ENCODE measurements at regions not wholly inside any gene's neighbourhood (a gene's known extent, or its start where the extent isn't known, plus 50 kb on each side); places are given as distances from the start of the nearest gene placed in this dataset.

DNA sequence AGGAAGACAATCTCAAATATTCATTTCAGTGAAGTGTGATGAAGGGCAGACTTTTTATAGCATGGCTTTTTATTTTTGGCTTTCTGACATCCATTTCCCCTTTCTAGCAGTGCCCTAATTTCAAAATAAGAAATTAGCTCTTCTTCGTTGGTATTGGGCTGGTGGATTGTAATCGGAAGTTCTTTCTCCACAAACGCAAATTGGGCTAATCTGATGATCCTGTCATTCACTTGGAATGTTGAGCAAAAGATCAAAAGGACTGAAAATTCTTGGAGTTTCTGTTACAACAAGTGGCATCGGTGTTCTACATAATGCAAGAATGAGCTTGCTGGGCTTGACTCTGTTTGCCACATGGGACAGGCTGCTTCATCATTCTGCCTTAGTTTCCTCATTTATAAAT is 1182.8 kb downstream of the FLRT2 start (continued):
- no peak for TF ChIP-seq ELK1 (IDR thresholded peaks at IDR 0.05; ENCODE audit: low read depth, low read length)
- no peak for TF ChIP-seq MYC (IDR thresholded peaks at IDR 0.05; ENCODE audit: insufficient read depth, insufficient read length, insufficient replicate concordance, low read length, severe bottlenecking)

DNA sequence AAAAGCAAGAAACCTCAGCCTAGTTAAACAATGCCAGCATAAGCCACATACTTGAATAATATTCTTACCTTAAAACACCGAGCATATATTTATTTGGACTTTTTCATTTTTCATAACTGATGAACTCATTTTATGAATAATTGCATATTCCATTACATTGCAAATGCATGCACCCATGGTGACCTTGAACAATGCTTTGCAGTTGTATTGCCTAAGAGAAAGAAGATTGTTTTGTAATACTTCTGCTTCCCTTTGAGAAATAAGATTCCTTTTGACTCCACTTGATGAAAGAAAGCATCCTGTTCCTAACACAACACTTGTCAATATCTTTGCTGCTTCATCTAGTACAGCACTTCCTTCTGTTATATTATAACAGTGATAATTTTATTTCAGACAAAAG is 1182.2 kb downstream of the FLRT2 start:
- Histone ChIP-seq H3K4me2 (ENCODE audit: control insufficient read depth, insufficient read depth) (no peak overlapping the region), H4K20me1 (ENCODE audit: control insufficient read depth, insufficient read depth) (no peaks in the 10 kb centered on the region), H3K27me3 (replicated peaks in 1 of 2; ENCODE audit: control insufficient read depth in 2 of 2, insufficient read depth in 2 of 2, low read length in 1 of 2) (no peaks in the 10 kb centered on the region), H3K36me3 (ENCODE audit: control insufficient read depth in 2 of 2, insufficient read depth in 2 of 2, low read length in 1 of 2) (no peaks in the 10 kb centered on the region), H3K9me3 (replicated peaks; ENCODE audit: control insufficient read depth, insufficient read depth, low read length) (no peaks in the 10 kb centered on the region), H2AFZ (ENCODE audit: control insufficient read depth, low read depth, low read length) (no peak overlapping the region), H3K4me3 (no peak overlapping the region), H3K4me1 (ENCODE audit: control insufficient read depth, insufficient read depth, low read length) (no peaks in the 10 kb centered on the region), H3K79me2 (ENCODE audit: control insufficient read depth, insufficient read depth, low read length) (no peaks in the 10 kb centered on the region), H3K27ac (ENCODE audit: control insufficient read depth, insufficient read depth) (no peak overlapping the region), H3K9ac (ENCODE audit: control insufficient read depth, insufficient read depth, low read length) (no peak overlapping the region)
- in situ Hi-C loops (cut with MboI): no loop called here
- TF ChIP-seq SMAD1 (IDR thresholded peaks at IDR 0.05; ENCODE audit: low read depth, partially characterized antibody) (no peak), ELK1 (IDR thresholded peaks at IDR 0.05; ENCODE audit: low read depth, low read length) (no peak)
- no TSS peak for BruUV-seq (replicated peaks)
- ChIA-PET RAD21 (ENCODE audit: unreplicated experiment) (no interaction called here), POLR2A (interaction anchor here (1.3 kb wide), 1 partner anchor 12 kb away, joined by 3 read pairs; no protein-coding TSS in a partner anchor), SMC1A (ENCODE audit: uncharacterized antibody, unreplicated experiment) (interaction anchor here (0.9 to 1.6 kb wide), 3 partner anchors 11 to 126 kb away, joined by 3 read pairs; no protein-coding TSS in a partner anchor), CTCF (no interaction called here)
- WGBS (ENCODE audit: insufficient coverage, insufficient replicate concordance, low lambda C conversion rate, missing lambda C conversion rate): 0% methylated on average over 1 of the region's 1 CpG
- no peak for FAIRE-seq
- intact Hi-C loops (cut with micrococcal nuclease; ENCODE audit: unreplicated experiment): no loop called here
- DNase-seq (ENCODE audit: low read depth, low spot score): no peak
- ATAC-seq: no peak
